ENCODE measurements at regions not wholly inside any gene's neighbourhood (a gene's known extent, or its start where the extent isn't known, plus 50 kb on each side); places are given as distances from the start of the nearest gene placed in this dataset.

- no peak for TF ChIP-seq CTCF (IDR thresholded peaks at IDR 0.05; ENCODE audit: unreplicated experiment)
- Mint-ChIP-seq H3K4me3 (ENCODE audit: unreplicated experiment) (no peak overlapping the region), H3K36me3 (ENCODE audit: low read depth, unreplicated experiment) (no peaks in the 10 kb centered on the region), H3K9me3 (ENCODE audit: unreplicated experiment) (peaks cover 1% of the 10 kb centered on the region), H3K27ac (ENCODE audit: unreplicated experiment) (no peak overlapping the region), H3K27me3 (ENCODE audit: unreplicated experiment) (no peaks in the 10 kb centered on the region), H3K4me1 (ENCODE audit: unreplicated experiment) (peaks cover 3% of the 10 kb centered on the region)
- no peak for DNase-seq (ENCODE audit: low spot score)
Measured at GRCh38 chr2:125512313-125512712, 1143.6 kb upstream of the GYPC start.

GRCh38 chr2:125516496-125517109 is 1139.4 kb upstream of the GYPC start:
- Mint-ChIP-seq H3K27ac (ENCODE audit: unreplicated experiment) (no peak overlapping the region), H3K36me3 (ENCODE audit: low read depth, unreplicated experiment) (no peaks in the 10 kb centered on the region), H3K4me1 (ENCODE audit: unreplicated experiment) (no peaks in the 10 kb centered on the region), H3K27me3 (ENCODE audit: unreplicated experiment) (peaks cover 2% of the 10 kb centered on the region), H3K9me3 (ENCODE audit: unreplicated experiment) (peaks cover 4% of the 10 kb centered on the region), H3K4me3 (ENCODE audit: unreplicated experiment) (no peak overlapping the region)
- DNase-seq (ENCODE audit: low spot score) = peak; percentile 22
- peak; percentile 78 for TF ChIP-seq CTCF (IDR thresholded peaks at IDR 0.05; ENCODE audit: unreplicated experiment)

- Mint-ChIP-seq H3K4me3 (ENCODE audit: unreplicated experiment) (no peak overlapping the region), H3K36me3 (ENCODE audit: low read depth, unreplicated experiment) (no peaks in the 10 kb centered on the region), H3K27me3 (ENCODE audit: unreplicated experiment) (no peaks in the 10 kb centered on the region), H3K4me1 (ENCODE audit: unreplicated experiment) (no peaks in the 10 kb centered on the region), H3K9me3 (ENCODE audit: unreplicated experiment) (no peaks in the 10 kb centered on the region), H3K27ac (ENCODE audit: unreplicated experiment) (no peak overlapping the region)
- no peak for TF ChIP-seq CTCF (IDR thresholded peaks at IDR 0.05; ENCODE audit: unreplicated experiment)
- no peak for DNase-seq (ENCODE audit: low spot score)
Measured at GRCh38 chr2:125526093-125526492, 1129.9 kb upstream of the GYPC start.

- no peaks in the 10 kb centered on the region for H3K27me3 Mint-ChIP-seq (ENCODE audit: unreplicated experiment)
- H3K36me3 Mint-ChIP-seq (ENCODE audit: low read depth, unreplicated experiment) = no peaks in the 10 kb centered on the region
- no peak overlapping the region for H3K27ac Mint-ChIP-seq (ENCODE audit: unreplicated experiment)
- H3K4me3 Mint-ChIP-seq (ENCODE audit: unreplicated experiment) = no peak overlapping the region
- no peaks in the 10 kb centered on the region for H3K9me3 Mint-ChIP-seq (ENCODE audit: unreplicated experiment)
- TF ChIP-seq CTCF (IDR thresholded peaks at IDR 0.05; ENCODE audit: unreplicated experiment) = no peak
- DNase-seq (ENCODE audit: low spot score) = no peak
- H3K4me1 Mint-ChIP-seq (ENCODE audit: unreplicated experiment) = peaks cover 14% of the 10 kb centered on the region
Measured at GRCh38 chr2:125535089-125535488, 1120.9 kb upstream of the GYPC start.

GRCh38 chr2:125543968-125544514 is 1111.9 kb upstream of the GYPC start:
- no peak overlapping the region for H3K4me3 Mint-ChIP-seq (ENCODE audit: unreplicated experiment)
- no peaks in the 10 kb centered on the region for H3K36me3 Mint-ChIP-seq (ENCODE audit: low read depth, unreplicated experiment)
- H3K4me1 Mint-ChIP-seq (ENCODE audit: unreplicated experiment) = peaks cover 7% of the 10 kb centered on the region
- no peaks in the 10 kb centered on the region for H3K9me3 Mint-ChIP-seq (ENCODE audit: unreplicated experiment)
- no peak for TF ChIP-seq CTCF (IDR thresholded peaks at IDR 0.05; ENCODE audit: unreplicated experiment)
- DNase-seq (ENCODE audit: low spot score) = no peak
- no peaks in the 10 kb centered on the region for H3K27me3 Mint-ChIP-seq (ENCODE audit: unreplicated experiment)
- no peak overlapping the region for H3K27ac Mint-ChIP-seq (ENCODE audit: unreplicated experiment)

Data from endothelial cell (in vitro differentiated cells).